GM20000 (cell line): ENCODE measurements at regions not wholly inside any gene's neighbourhood (a gene's known extent, or its start where the extent isn't known, plus 50 kb on each side); places are given as distances from the start of the nearest gene placed in this dataset.

ENCODE experiments used
- DNase-seq: peaks from one replicate; pipeline ENCODE4 v3.0.0; 2012; ENCODE audit warnings: low spot score
- TF ChIP-seq, protein P1 (sequence below): IDR thresholded peaks from 2 replicates; pipeline ENCODE4 v1.5.1; 2012; ENCODE audit warnings: mild to moderate bottlenecking, control low read depth; ENCODE audit errors: extremely low read depth, missing control alignments

DNA sequence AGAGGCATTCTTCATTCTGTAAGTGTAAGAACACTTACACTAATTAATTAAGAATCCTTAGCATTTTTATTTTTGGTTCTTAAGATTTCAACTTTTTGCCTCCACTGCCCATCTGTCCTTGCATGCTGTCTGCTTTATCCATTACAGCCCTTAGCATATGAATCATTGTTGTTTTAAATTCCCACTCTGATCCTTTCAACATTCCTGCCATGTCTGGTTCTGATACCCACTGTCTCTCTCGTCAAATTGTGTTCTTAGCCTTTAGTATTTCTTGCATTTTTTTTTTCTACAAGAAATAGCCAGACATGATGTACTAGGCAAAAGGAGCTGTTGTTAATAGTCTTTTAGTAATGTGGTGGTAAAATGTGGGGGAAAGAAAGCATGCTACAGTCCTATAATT lies 1360.0 kb downstream of the TECRL start:
- DNase-seq = no peak
- TF ChIP-seq, protein P1, sequence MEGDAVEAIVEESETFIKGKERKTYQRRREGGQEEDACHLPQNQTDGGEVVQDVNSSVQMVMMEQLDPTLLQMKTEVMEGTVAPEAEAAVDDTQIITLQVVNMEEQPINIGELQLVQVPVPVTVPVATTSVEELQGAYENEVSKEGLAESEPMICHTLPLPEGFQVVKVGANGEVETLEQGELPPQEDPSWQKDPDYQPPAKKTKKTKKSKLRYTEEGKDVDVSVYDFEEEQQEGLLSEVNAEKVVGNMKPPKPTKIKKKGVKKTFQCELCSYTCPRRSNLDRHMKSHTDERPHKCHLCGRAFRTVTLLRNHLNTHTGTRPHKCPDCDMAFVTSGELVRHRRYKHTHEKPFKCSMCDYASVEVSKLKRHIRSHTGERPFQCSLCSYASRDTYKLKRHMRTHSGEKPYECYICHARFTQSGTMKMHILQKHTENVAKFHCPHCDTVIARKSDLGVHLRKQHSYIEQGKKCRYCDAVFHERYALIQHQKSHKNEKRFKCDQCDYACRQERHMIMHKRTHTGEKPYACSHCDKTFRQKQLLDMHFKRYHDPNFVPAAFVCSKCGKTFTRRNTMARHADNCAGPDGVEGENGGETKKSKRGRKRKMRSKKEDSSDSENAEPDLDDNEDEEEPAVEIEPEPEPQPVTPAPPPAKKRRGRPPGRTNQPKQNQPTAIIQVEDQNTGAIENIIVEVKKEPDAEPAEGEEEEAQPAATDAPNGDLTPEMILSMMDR = no peak

DNA sequence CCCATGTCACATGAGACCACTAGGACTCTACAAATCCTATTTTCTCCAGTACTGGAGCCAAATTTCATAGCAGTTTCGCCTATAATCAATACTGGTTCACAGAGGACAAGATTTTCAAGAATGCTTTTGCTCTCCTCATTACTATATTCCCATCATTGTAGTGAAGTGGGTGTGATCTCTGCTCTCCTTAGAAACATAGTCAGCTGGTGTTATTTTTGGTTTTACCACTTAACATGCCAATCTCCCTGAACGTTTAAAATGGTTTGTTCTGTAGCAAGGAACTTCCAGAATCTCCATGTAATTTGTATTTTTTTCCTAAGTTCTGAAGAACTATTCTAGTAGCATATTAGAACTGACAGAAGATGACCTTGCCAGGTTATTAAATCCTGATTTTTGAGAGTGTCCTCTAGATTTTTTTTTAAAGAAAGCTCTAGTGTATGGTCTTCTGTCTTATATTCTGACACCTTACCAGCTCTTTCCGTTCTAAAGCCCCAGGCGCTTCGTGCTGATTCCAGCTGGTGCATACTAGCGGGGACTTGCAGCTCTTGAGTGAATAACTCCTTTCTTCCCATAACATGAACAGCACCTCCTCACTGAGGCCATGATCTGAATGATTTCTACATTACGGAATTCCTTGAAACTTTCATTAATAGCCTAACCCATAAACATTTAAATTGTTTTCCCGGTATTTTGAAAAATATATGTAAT lies 1372.9 kb downstream of the TECRL start:
- no peak for DNase-seq
- TF ChIP-seq, protein P1 = no peak

DNA sequence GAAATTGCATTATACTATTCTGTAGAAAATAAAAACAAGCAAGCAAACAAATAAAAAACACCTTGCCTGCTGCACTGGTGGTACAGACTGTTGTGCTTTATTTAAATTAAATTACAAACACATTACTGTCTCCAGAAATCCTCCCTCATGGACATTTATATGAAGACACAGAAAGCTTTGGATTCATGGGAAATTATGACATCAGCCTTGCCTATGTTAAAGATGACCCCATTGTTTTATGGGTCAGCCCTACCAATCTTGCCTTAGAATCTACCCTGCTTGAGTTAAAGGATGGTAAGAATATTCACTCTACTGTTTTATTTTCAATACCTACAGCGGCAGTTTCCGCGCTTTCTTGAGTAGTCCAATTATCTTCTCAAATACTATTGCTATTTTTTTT lies 1379.9 kb downstream of the TECRL start:
- TF ChIP-seq, protein P1 = no peak
- DNase-seq = no peak

DNA sequence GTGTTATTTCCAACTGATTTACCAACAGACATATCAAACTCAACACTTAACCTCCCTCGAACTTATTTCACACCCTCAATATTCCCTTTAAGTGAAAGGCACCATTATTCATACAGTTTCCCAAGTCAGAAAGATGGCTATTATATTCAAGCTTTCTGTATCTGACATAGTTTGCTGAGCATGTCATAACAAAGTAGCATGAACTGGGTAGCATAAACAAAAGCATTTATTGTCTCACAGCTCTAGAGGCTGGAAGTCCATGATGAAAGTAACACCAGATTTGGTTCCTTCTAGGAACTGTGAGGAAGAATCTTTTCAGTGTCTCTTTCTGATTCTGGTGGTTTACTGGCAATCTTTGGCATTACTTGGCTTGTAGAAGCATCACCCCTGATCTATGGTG lies 1388.6 kb downstream of the TECRL start:
- TF ChIP-seq, protein P1 = no peak
- DNase-seq = no peak

DNA sequence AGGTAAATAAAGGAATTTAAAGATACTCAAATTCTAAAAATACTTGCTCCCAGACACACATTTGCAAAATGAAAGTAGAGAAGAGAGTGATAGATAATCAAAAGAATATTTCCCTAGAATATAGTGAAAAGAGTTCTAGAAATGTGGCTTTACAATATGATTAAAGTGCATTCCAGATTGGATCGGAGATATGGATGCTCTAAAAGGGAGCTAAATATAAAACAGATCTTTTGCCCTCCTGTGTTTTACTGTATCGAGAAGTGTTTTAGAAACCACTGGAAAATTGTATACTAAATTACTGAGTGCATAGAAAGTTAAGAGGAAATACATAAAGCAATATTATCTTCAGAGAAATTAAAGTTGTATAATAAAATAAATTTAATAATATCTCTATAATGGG lies 1392.0 kb downstream of the TECRL start:
- TF ChIP-seq, protein P1 = no peak

DNA sequence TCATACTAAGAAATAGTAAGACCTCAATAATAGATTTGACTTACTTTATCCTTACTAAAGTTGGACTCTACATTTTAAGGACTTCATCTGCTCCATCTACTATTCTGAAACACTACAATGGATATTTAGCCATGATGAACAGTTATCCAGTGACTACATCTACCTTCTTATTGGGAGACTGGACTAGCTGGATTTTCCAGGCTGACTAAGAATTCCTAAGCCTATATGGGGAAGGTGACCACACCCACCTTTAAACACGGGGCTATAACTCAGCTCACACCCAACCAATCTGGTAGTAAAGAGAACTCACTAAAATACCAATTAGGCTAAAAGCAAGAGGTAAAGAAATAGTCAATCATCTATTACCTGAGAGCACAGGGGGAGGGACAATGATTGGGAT lies 1438.4 kb downstream of the TECRL start:
- TF ChIP-seq, protein P1 = no peak
- no peak for DNase-seq

More for the DNA sequence above, 1392.0 kb downstream of the TECRL start:
- no peak for DNase-seq

DNA sequence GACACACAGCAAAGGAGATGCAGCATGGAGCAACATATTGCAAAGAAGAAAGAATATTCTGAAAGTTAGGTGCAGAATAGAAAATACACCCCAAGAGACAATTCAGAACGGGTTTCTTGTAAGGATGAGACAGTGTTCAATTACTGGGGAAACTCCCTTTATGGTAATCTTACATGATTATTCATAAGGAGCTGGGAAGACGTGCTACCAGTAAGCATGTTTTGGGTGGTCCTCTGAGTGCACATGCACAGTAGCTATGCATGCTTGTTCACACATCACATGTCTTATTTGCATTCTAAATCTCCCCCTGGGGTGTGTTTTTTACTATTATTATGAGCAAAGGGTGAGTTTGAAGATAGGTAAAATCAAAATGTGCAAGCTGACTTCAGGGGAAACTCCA lies 1448.8 kb downstream of the TECRL start:
- DNase-seq = no peak
- TF ChIP-seq, protein P1 = no peak
